MV-4-11 (cell line): ENCODE measurements at regions not wholly inside any gene's neighbourhood (a gene's known extent, or its start where the extent isn't known, plus 50 kb on each side); places are given as distances from the start of the nearest gene placed in this dataset.
A peak's percentile ranks its signal among the peaks of the same experiment; 100 is the strongest.

Source experiments
- DNase-seq: peaks from one replicate; lab custom pipeline; 2025; lab: John Stamatoyannopoulos, UW

DNA sequence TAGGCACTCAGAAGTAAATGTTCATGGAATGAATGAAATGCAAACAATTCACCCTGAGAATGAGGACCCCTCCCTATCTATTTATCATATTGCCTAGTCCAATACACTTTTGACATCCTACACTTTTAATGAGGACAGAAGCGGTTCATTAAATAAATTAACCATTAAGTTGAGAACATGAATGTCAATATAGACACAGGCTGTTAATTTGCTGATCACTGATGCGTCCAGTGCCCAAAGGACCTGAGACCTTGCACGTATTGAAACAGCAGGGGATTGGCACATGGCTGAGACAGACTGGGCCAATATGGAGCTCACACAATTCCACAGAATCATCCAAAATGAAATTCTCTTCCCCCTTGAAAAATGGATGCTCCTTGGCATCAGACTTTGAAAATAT, 430.0 kb downstream of the SLC4A3 start:
- no peak for DNase-seq

DNA sequence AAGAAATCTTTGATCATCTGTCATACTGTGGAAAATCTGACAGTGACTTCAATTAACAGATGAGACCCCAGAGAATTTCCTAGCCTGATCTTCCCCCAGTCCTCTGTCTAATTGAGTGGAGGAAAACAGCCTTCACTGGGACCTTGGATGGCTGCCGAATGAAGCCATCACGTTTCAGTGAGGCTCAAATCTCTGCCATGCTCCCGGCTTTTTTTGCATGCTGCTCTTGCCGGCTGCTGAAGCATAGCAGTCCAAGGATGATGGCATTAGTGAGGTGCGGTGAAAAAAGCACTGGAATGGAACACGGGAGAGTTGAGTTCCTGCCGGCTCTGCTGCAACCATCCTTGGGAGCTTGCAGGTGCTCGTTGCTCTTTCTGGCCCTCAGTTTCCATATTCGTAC, 430.5 kb downstream of the SLC4A3 start:
- DNase-seq, result no peak

DNA sequence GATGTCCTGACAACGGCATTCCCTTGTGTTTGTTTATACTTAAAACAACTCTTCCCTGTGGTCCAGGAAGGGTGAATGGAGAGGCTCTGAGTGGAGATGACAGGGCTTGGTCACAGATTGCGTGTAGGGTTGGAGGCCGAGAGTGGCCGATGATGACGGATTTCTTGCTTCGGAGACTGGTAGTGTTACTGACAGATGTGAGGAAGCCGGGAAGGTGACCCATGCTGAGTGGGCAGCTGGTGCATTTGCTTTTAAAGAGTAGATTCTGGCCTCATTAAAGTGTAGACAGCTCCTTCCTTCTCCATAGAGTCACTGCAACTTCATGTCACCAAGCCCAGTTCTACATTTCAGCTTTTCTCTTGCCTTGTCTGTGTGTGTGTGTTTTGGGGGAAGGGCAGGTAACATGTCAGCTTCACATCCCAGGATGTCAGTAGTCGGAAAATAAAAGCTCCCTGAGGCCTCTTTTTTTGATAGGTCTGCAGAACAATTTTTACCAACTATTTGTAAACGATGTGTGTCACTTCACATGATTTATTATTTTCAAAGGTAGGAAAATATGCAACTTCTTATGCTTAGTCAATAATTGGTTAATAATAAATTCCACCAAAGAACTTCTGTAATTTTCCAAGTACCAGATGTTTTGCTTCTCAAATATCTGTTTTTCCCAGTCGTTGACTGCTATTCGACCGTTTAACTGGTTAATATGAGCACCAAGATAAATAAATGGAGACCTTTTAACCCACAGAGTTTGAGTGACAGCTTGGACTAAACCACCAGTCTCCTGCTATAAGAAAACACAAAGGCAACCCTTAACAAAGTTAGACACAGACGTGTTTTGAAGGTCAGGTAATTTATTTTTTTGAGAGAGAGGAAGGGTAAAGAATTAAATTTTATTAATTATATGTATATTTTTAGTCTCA, 436.9 kb downstream of the SLC4A3 start:
- DNase-seq, result no peak

DNA sequence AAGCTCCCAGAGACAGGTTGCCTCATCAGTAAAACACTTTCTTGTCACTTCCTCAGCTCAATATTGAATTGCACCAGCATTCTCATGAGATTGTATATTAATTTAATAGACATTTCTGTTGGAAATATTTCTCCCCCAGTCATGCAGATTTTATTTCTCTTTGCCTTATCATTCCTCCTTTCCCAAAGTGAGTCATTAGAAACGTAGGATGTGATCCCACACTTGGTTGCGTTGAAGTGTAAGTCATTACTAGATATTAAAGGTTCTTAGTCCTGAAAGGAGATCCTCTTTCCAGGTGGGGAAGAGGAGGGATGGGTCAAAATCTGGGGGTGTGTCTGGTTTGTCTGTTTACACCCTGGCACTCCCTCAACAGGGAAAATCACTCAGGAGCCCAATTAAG, 438.2 kb downstream of the SLC4A3 start:
- DNase-seq, result no peak

DNA sequence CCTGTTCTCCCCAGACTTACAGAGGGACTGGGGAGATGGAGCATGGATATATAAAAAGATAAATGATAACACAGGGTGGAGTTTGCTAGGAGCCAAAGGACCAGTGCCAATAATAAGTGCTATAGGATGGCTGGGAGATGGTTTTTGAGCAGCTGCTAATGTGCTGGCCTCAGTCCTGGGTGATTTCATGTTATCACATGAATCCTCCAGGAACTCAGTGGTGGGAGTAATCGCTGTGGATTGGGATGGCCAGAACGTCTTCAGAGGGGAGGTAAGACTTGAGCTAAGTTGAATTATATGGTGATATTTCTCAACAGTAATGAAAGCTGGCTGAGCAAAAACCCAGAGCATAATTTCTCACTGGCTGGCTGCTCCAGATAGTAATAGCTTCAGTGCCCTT, 441.4 kb downstream of the SLC4A3 start:
- DNase-seq, result no peak

DNA sequence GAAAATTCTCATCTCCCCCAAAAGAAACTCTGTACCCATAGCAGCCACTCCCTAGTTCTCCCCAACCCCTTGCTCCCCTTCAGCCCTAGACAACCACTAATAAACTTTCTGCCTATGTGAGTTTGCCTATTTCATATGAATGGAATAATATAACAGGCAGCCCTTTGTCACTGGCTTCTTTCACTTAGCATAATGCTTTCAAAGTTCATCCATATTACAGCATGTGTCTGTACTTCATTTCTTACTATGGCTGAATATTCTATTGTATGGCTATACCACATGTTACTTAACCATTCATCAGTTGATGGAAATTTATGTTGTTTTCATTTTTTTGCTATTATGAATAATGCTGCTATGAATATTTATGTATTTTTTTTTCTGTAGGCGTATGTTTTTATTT, 442.9 kb downstream of the SLC4A3 start:
- no peak for DNase-seq

DNA sequence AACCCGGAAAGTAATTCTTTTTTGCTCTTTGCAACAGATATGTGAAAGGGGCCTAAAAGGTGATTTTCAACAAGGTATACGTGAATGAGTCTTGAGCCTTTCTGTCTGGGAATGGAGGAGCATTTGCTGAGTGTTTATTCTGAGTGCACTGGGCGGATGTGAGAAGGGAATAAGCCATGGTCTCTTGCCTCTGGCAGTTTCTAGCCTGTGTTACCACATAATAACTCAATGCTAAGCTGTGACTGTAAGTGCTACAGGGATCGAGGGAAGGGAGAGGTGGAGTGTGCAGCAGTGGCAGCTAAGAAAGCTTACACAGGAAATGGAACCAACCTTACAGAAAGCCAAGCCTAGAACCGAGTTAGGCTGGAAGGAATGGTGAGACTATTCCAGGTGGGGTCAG, 444.3 kb downstream of the SLC4A3 start:
- no peak for DNase-seq

DNA sequence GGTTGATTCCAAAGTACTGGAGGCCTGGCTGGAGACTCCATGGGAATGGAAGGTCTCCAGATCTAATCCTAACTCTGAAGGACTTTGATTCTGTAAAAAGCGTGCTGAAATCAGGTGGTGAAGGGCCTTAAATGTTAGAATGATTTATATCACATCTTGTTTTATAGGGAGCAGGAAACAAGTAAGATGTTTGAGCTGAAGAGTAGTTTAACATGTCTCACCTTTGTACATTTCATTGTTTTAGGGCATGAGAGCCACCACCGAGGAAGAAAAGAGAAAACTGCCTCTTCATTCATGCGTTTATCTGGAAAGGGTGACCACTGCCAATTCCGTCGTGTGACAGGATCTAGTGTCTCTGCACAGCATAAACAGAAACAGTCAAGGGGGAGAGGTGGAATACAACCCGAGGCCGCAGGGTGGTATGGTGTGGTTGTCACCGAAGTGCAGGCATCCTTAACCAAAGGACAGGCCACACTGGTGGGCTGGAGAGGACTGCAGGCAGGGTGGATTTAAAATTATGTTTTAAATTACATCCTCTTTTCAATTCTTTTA, 445.3 kb downstream of the SLC4A3 start:
- no peak for DNase-seq

DNA sequence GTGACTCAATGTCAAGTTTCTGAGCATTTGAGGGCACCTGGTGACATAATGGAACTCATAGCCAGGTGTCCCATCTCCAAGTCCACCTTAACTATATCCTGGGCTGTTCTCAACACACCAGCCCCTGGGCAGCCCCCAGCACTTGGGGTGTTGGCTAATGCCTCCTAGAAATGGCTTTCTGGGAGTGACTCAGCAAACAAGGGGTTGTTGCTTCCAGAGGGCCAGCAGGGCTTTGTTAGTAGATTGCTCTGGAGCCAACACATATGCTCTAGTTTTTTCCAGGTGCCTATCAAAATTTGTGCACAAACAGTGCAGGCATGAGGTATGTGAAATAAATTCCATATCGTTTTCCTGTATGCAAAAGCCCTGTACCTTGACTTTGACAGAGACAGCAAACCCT, 448.4 kb downstream of the SLC4A3 start:
- no peak for DNase-seq

DNA sequence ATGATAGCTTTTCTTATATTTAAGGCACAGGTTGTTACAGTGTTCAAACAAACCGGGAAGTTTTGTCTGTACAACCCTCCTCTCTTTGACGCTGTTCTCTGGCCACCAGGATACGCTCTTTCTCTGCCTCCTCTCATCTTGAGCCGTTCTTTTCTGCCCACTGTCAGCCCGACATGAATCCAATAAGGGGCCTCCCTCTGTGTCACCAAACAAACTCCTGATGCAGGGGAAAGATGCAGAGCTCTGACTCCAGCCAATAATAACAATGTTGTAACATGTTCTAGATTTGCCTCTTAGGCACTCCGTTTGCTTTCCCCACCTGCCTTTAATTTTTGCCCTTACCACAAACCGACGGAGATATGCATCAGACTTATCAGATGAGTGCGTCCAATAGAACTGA, 449.3 kb downstream of the SLC4A3 start:
- DNase-seq, result no peak

DNA sequence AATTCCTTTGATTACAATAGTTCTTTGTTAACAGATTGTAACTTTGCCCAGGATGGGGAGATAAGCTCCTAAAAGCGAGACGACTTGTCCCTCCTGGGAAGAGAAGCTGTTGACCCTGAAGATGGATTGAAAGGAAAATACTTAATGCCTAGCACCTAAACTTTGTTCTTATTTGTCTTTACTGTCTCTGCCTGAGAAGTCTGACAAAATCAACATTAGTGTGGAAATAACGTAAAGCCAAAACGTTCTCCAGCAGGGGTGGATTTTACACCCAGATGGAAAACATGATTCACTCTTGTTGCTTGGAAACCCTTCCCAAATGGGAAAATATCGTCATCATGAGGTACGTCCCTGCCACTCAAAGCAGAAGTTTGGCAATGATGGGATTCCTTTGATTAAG, 450.1 kb downstream of the SLC4A3 start:
- DNase-seq, result no peak

DNA sequence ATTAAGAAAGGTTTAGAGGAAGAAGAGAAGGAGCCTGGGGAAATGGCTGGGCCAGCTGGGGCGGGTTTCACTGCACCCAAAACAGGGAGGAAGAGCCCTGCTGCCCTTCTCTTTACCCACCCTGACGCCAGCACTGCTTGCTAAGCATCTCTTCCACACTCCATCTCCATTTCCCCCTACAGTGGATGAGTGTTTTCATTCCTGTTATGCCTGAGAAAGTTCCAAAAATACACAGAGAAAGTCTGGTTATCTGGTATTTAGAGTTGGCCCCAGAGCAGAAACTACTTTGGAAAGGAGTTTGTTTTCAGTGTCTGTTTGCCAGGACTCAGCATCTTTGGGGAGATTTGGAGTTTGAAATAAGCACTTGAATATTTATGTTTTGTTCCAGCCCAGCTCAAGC, 451.0 kb downstream of the SLC4A3 start:
- DNase-seq, result no peak

DNA sequence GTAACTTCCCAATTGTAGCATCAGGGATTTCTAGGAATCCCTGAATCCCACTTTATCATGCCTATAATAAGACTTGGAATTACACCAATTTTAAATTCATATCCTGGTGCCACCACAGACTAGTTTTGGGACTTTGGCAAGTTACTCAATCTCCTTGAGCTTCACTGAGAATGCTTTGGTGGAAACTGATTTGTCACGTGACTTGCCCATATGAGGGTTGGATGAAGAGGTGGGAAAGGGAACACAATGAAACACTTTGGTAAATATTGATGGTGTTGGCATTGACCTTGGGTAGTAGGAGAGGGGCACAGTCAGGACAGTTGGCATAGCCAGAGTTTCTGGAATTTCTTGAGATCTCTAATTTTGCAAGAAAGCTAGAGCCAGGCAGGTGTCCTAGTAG, 452.2 kb downstream of the SLC4A3 start:
- DNase-seq, result no peak

DNA sequence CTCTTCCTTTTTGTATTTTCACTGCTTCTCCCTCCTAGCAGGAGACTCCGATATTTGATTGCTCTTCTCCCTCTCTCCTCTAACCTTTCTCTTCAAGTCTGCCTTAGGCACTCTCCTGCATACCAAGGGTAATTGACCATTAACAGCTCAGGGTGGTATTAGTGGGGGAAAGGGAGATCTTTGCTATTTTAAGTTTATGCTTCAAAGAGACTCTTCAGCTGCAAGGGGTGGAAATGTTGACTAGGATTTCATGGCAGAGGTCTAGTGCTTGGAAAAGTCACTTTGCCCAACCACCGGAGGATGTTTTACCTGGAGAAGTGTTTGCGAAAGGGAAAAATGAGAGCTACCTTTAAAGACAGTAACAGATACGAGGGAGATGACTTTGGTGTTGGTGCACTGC, 453.7 kb downstream of the SLC4A3 start:
- DNase-seq, result no peak

DNA sequence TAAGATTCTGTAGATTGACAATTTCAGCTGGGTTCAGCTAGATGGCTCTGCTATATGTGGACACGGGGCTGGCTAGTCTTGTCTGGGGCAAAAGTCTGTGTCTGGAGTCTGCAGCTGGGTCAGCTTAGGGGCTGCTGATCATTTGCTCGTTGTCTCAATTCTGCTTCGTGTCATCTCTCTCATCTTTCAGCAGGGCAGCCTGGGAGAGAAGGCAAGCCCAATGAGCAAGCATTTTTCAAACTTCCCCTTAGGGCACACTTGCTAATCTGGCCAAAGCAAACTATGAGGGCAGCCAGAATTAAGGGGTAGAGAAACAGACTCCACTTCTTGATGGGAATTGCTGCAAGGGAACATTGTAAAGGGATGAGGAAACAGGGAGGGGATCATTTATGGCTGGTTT, 462.6 kb downstream of the SLC4A3 start:
- DNase-seq, result no peak

DNA sequence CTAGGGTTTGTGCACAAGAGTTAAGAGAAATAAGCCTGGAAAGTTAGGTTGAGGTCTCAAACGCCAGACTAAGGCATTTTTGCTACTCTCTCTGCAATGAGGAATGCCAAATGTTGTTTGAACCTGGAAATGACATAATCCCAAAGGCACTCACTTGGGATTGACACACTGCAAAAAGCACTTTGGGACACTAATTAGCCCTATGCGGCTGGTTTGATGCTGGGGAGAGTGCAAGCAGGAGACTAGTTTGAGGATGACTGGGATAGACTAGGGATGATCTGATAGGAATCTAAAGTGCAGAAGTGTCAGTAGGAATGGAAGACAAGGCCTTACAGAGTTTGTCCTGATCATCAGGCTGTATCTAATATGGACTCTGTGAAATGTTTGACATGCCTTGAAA, 469.0 kb downstream of the SLC4A3 start:
- DNase-seq, result no peak

DNA sequence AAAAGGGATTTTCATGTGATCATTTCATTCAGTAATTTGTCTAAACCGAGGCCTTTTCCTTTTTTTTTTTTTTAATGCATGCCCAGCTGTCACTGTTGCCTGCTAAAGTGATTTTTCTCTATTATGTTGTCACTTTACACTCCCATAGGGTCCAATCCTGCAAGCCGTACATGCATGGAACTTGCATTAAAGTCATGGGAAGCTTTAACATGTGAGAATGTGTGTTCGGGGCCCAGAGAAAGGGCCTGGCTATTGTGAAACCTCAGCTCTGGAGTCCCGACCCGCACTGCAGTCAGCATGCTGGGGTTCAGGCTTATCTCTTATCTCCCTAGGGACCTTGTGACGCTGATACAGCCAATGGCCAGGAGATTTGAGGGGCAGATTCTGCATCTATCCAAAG, 474.6 kb downstream of the SLC4A3 start:
- DNase-seq, result no peak

DNA sequence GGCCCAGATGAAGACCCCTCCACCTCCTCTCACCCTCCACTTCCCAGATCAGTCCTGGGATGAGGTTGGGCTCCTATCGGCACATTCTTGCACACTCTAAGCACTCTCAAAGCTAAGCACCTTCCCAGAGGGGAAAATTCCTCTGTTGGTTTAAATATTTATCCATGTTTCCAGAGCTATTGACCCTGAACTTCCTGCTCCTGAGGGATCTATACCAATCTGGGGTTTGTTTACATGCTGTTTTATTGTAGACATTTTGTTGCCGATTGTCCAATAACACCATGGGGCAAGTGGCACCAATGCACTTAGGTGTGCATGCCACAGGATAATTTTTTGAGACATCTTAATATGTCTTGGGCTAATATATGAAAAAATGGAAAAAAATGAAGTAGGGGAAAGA, 476.2 kb downstream of the SLC4A3 start:
- no peak for DNase-seq

DNA sequence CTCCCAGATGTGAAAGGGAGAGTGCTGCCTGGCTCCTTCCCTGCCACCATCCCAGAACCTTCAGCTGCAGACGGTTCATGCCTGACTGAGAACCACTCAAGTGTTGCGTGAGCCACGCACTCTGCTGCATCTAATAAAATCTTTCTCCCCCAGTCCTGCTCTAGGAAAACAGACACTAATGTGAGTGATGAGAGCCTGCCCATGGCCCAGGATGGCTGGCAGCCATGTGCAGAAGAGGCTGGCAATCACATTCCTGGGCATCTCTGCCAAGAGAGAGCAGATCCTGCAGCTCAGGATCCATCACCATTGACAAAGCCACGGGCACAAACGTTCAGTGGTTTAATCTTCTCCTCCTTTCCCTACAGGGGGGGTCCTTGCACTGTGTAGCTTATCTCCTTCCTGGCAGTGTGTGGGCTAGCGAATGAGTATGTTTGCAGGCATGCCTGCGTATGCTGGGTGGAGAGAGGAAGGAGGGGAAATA, 477.5 kb downstream of the SLC4A3 start:
- DNase-seq, result peak; percentile 11

DNA sequence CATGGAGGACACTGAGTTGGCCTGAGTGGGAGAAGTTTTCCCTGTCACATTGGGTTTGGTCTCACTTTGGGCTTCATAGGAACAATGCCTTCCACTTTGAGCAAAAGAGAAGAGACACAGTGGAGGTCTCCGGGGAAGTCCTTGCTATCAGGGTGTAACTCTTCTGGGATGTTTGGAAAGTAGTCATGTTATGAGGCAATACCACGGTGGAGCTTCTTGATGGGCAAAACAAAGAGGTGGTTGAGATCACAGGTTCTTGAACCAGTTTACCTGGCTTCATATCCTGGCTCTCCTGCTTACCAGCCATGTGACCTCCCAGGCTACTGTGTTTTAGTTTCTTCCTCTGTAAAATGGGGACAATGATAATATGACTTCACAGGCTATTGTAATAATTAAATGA, 478.6 kb downstream of the SLC4A3 start:
- no peak for DNase-seq

DNA sequence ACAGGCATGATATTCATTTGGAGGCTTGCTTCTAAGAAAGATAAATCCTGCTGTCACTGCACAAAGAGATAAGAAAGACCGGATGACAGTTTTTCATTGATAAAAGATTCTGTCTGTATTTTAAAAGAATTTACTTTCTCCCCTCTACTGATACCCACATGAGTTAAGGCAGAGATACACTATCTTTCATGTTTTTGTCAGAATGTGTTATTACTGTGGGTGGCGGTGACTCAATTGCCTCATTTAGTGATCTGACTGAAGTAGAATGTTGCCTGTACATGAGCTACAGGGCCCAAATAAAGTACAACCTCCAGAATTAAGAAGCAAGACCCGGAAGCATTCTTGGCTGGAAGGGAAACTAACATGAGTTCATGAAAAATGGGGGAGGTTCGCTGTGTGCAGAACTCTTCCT, 480.0 kb downstream of the SLC4A3 start:
- no peak for DNase-seq

DNA sequence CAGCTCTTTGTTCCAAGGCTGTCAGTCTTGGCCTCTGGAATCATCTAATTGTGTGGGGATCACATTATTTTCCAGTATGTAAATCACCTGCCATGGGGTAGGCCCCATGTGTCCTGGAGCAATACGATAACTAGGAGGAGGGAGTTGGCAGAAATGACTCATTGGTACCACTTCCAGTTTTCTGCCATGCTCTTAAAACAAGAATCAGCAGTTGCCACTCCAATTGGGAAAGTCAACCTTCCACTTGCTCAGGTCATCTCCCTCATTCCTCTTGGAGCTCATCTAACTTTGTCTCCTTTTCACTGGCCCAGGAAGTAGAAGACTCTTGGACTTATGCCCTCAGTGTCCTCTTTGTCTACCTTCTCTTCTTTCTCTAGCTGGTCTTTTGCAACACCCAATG, 487.0 kb downstream of the SLC4A3 start:
- DNase-seq, result no peak

DNA sequence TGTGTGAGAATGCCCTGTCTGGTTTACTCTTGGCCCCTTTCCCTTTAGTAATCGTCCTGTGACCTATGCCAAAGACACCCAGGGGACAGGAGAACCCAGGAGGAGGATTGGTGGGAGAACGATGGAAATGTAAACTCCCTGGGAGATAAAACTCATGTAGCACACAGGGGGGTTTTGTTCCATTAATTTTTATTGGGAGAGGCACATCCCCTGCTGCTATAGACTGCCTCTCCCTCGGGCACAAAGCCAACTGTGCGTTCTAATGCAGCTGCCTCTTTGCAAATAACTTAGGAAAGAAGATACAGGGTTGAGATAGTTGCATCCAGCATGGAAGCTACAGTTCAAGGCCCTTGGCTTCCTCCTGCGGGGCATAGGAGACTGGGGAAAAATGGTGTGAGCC, 489.6 kb downstream of the SLC4A3 start:
- DNase-seq, result no peak

DNA sequence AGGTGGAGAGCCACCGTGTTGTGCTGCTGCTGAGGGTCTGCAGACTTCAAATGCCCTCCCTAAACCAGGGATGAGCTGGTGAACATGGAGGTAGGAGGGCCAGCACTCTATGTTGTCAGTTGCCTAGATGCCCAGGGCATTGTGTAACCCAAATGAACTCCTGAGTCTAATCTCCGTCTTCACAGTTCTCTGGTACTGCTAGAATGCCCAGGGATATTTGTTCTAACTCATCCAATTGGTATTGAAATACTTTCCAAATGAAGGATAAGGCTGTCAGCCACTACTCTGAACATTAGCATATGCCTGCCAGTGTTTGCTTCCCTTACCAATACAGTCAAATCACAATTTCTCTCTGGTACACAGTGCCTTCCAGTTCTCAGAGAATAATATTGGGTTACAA, 492.6 kb downstream of the SLC4A3 start:
- no peak for DNase-seq
